ENCODE measurements at regions not wholly inside any gene's neighbourhood (a gene's known extent, or its start where the extent isn't known, plus 50 kb on each side); places are given as distances from the start of the nearest gene placed in this dataset.

GRCh38 chr18:22067682-22068081 lies 101.7 kb upstream of the GATA6 start:
- TF ChIP-seq EZH2 (IDR thresholded peaks at IDR 0.05), result no peak
- no peak for TF ChIP-seq CTCF (IDR thresholded peaks at IDR 0.05)
- TF ChIP-seq EZH2phosphoT487 (IDR thresholded peaks at IDR 0.05), result no peak

All from neural progenitor cell (in vitro differentiated cells).